HG03175 (cell line): ENCODE measurements at regions not wholly inside any gene's neighbourhood (a gene's known extent, or its start where the extent isn't known, plus 50 kb on each side); places are given as distances from the start of the nearest gene placed in this dataset.
"Not testable (repeated sequence)": the region's sequence is repeated elsewhere in the genome, so short reads cannot be mapped to it uniquely, and the experiment has no call there.

ENCODE experiments used
- ATAC-seq: cut with Tn5 transposase; IDR thresholded peaks from one replicate; pipeline ENCODE4 v1.9.1; 2021; ENCODE audit warnings: mild to moderate bottlenecking, moderate library complexity; ENCODE audit not compliant: unreplicated experiment

- no peak for ATAC-seq
Observed at GRCh38 chr6:50899306-50899870, 80.7 kb downstream of the TFAP2B start.

- ATAC-seq, result no peak
Observed at GRCh38 chr6:50902260-50902659, 83.6 kb downstream of the TFAP2B start.

- ATAC-seq, result no peak
Observed at GRCh38 chr6:50905297-50905696, 86.6 kb downstream of the TFAP2B start.

- no peak for ATAC-seq
Observed at GRCh38 chr6:50907565-50907964, 88.9 kb downstream of the TFAP2B start.

DNA sequence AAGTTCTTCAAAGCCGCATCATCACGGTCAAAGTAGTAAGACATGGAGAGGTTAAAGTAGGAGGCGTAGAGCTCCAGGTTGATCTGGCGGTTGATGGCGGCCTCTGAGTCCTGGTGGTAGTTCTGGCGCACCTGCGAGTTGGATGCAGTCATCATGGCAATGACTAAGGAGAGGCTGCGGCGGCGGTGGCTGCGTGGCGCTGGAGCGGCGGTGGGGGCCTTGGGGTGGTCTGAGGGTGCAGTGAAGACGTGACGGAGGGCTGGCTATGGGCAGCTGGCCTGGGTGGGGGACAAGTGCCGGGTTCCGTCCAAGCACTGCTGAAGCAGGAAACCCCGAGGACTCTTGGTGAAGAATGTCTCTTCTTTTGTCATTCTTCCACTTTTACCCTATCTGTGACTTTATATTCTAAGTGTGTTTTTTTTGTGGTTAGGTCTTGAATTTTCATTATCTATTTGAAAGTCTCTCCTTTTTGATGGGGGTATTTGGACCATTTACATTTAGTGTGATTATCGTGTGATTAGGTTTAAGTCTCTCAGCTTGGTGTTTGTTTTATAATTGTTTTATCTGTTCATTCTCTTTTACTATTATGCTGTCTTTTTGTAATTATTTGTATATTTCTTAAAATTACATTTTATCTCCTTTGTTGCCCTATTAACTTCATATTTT lies 94.6 kb downstream of the TFAP2B start:
- ATAC-seq, result no peak

- ATAC-seq, result not testable (repeated sequence)
Observed at GRCh38 chr6:50921378-50921777, 102.7 kb downstream of the TFAP2B start.

DNA sequence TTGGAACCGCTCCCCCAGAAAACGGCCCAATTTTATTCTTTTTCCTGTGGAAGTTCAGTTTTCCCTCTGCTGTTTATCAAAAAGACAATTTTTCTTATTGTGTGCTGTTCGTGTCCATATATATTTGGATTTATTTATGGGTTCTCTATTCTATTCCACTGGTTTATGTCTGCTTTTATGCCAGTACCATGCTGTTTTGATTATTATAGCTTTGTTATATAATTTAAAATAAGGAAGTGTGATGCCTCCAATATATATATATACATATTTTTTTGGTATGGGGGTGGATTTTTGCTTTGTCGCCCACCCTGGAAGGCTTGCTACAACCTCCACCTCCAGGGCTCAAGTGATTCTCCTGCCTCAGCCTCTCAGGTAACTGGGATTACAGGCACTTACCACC lies 103.3 kb downstream of the TFAP2B start:
- ATAC-seq, result no peak

GRCh38 chr6:50922579-50923525 lies 104.2 kb downstream of the TFAP2B start:
- ATAC-seq, result no peak

- no peak for ATAC-seq
Observed at GRCh38 chr6:50924758-50925157, 106.1 kb downstream of the TFAP2B start.

DNA sequence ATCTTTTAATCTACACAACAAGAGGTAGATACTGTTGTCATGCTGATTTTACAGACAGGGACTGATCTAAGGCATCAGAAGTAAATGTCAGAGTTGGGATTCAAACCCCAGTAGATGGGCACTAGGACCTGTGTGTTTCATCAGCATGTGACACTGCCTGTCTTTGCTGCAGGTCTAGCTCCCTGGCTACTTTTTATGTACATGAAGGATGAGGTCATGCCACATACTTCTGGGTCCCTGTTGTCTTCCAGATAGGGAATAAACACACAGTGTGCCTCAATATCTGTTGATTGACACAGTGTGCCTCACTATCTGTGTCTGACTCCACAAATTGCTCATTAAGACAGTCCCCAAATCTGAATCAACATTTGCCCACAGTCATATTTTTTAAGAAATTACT lies 106.9 kb downstream of the TFAP2B start:
- no peak for ATAC-seq

GRCh38 chr6:50925981-50926380 lies 107.3 kb downstream of the TFAP2B start:
- ATAC-seq, result no peak

- no peak for ATAC-seq
Observed at GRCh38 chr6:50927800-50928199, 109.1 kb downstream of the TFAP2B start.

DNA sequence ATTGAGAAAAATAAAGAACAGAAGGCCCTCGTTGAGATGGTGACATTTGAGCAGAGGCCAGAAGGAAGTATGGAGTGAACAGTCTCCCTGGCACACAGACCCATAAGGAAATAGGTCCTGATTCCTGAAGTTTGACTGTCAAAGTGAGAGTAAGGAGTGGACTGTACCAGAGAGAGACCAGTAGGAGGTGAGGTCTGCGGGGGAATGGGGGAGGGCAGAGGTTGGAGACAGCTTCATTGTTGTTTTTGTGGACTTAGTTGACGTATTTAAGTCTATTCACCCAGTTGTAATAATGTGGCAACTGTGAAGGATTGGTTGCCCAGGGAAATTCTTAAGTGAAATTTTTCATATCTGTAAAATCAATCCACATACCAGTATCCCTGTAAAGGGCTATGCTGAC lies 110.7 kb downstream of the TFAP2B start:
- no peak for ATAC-seq

- no peak for ATAC-seq
Observed at GRCh38 chr6:50935442-50935841, 116.8 kb downstream of the TFAP2B start.

DNA sequence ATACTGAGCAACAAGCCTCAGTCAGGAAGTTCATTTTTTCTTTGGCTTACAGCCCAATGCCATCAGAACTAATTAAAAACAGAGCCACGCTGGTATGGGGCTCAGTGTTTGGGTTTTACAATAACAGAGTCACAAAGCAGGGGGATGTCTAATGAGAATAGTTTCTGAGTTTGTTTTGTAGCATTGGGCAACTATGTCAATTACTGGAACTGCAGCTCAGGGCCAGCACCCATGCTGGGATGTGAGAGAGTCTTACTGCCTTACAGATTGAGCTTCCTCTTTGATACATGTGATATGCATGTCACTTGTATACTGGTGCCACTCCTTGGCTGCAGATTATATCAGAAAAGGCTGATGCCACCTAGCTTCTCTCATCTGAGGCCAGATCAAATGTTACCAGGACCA lies 117.6 kb downstream of the TFAP2B start:
- no peak for ATAC-seq

DNA sequence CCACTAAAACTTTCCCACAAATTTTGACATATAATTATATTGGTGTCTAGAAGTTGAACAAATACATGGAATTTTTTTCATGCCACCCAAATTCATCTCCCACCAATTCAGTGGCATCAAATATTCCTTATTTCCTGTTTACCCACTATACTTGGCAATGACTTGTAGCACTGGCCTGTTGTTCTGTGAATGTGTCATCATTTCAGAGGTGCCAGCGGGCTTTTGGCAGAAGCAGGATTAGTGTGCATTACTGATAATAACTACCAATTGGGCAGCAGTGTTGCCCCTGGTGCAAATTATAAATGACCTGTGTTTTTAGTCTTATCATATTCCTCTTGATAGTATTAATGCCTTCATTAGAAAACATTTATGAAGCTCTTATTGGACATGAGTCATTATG lies 121.3 kb downstream of the TFAP2B start:
- ATAC-seq, result no peak

DNA sequence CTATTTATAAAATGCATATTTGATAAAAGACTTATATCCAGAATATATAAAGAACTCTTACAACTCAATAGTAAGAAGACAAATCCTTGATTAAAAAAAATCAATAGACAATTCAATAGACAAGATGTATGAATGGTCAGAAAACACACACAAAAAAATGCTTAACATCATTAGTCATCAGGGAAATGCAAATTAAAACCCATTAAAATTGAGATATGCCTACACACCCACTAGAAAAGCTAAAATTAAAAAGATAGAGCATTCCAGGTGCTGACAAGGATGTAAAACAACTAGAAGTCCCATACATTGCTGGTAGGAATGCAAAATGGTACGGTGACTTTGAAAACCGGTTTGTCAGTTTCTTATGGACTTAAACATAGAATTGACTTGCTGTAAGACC lies 127.1 kb downstream of the TFAP2B start:
- no peak for ATAC-seq

DNA sequence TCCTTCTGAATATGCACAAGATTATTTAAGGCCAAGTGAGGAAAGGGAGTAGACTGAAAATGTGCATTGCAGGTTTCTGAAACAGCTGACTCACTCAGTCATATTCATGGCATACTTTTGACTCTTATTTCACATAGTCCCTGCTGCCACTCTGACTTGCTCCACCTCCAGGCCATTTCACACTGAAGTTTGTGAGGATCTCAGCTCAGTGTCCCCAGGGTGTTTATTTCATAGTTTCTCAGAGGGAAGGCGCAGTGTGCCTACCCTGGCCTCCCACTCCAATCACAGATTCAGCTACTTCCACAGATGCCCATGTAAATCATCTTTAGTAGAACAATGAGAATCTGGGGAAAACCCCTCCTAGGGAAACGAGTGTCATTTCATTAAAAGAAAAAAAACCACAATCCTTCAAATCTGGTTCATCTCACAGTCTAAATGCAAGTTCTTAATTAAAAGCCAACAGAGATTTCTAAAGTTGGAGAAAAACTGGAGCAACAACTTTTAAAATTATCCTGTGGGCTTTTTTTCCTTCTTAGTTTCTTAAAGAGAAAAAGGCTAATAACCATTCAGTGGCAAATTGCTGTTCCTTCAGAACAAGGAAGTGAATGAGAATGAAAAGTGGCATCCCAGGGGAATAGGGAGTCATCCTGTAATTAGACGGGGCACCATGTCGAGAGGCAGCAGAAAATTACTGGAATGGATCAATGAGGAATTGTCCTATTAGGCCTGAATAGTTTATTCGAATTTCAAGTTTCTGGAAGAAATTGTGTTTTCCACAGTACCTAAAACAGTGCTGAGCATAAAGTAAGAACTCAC lies 133.6 kb downstream of the TFAP2B start:
- no peak for ATAC-seq

GRCh38 chr6:50956014-50956413 lies 137.3 kb downstream of the TFAP2B start:
- no peak for ATAC-seq

- no peak for ATAC-seq
Observed at GRCh38 chr6:50958148-50958697, 139.6 kb downstream of the TFAP2B start.
